OCI-M1 (cell line): ENCODE measurements at regions not wholly inside any gene's neighbourhood (a gene's known extent, or its start where the extent isn't known, plus 50 kb on each side); places are given as distances from the start of the nearest gene placed in this dataset.
"Not testable (repeated sequence)": the region's sequence is repeated elsewhere in the genome, so short reads cannot be mapped to it uniquely, and the experiment has no call there.

Experiments
- DNase-seq: peaks from one replicate; lab custom pipeline; 2025; lab: John Stamatoyannopoulos, UW

DNA sequence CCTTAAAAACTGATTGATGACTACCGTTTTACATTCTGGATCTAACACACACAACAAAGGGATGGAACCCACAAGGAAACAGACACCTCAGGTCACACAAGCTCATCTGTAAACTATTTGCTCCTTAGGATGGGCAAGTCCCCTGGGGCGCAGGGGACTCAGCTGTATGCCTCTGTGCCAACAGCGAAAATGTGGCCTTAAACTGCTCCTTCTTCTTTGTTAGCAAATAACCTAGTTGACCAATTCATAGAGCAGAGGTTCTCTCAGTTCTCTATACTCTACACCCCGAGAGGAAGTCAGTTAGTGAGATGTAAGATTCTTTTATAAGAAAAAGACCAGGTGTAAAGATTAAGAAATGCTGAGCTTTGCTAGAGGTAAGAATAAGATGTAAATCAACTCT, 181.9 kb upstream of the PRSS58 start:
- DNase-seq, result no peak

DNA sequence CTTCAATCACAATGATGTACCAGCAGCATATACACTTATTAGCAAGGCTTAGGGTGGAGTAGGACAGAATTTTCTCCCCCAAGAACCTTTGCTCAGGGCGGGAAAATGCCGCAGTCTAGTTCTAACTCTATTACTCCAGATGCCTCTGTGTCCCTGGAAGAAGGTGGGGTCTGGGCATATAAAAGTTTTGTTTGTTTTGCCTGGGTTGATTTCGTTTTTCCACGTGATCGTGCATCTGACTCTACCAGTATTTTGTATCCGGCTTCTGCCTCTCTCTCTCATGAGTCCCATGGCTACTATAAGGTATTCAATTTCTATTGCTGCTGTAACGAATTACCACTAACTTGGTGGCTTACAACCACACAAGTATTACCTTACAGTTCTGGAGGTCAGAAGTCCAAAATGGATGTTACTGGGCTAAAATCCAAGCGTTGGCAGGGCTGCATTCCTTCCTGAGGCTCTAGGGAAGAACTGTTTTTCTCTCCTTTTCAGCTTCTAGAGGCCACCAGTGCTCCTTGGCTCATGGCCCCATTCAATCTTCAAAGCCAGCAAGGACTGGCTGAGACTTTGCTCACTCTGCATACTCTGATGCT, 181.2 kb upstream of the PRSS58 start:
- no peak for DNase-seq

DNA sequence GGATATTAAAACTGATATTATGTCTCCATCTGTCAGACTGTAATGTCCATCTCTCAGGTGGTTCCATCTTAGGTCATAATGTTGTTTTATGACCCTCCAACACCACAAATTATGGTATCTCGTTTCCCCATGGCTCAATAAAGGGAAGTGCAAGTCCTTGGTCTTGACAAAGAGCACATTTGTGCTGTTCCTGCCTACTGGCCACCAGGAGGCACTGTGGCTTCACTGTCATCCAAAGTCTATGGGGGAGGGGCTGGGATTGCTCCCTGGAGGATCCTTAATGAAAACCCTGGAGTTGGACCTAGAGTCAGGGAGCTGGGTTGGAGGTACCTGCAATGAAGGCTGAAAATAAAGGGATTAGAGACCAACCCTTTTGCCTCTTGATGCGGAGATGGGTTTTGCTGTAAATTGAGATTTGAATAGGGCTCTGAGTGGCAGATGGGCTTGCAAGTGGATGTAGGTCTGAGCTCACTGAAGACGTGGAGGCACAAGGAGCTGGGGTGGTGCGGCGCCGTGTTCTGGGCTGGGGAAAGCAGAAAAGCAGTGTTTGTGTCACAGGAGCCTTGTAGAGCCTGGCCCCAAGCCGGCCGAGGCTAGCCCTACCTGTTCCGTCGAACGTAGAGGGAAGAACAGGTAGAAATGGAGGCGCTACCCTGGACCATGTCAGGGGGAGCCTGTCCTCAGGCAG, 180.5 kb upstream of the PRSS58 start:
- peak; percentile 39 for DNase-seq

DNA sequence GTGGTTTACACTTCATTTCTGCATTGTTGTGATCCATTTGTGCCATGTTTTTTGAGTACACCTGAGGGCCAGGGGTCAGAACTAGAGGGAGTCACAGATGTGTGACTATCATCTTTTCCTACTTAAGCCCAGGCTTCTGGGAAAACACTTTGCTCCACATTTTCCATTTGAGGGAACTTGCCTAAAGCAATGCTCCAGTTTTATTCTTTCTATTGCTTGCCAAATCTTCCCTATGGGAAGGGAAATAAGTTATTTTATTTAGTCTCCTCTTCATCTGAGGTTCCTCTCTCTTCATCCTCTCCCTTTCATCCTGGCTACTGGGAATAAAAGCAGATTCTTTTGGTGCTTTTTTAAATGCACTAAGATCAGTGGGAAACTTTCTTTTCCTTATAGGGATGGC, 179.9 kb upstream of the PRSS58 start:
- no peak for DNase-seq

DNA sequence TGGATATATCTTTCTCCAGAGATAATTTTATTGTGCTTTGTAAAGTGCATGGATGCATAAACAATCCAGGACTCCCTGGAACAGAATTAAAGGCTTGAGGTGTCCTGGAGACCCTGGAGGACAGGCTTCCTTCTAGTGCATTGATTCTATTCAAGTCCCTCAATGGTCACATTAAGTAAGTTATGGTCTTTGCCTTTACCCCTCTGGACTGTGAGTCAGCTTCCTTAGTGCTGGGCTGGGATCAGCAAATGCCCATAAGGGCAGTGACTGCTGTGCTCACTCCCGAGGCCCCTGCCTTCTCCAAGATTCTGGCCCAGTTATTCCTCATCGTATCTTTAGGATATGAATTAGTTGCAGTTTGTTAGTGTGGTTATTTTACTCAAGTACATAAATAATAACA, 178.7 kb upstream of the PRSS58 start:
- no peak for DNase-seq

DNA sequence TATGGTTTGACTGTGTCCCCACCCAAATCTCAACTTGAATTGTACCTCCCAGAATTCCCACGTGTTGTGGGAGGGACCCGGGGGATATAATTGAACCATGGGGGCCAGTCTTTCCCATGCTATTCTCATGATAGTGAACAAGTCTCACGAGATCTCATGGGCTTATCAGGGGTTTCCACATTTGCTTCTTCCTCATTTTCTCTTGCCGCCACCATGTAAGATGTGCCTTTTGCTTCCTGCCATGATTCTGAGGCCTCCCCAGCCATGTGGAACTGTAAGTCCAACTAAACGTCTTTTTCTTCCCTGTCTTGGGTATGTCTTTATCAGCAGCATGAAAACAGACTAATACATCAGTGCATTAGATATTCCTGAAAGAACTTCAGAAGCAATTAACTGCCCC, 177.7 kb upstream of the PRSS58 start:
- DNase-seq, result peak; percentile 1

DNA sequence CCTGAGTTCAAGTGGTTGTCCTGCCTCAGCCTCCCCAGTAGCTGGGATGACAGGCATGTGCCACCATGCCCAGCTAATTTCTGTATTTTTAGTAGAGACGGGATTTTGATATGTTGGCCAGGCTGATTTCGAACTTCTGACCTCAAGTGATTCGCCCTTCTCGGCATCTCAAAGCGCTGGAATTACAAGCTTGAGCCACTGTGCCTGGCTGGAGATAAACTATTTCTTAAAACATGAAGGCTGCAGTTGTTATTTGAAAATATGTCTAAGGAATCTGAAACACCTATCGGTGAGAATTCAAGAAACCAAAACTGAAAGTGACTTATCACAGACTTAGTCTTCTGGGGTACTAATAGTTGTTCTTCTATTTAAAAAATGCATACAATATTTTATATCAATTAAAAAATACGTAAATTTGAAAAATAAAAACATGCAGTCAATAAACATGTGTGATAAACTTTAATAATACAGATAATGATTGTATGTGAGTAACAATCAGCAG, 176.9 kb upstream of the PRSS58 start:
- DNase-seq, result no peak

DNA sequence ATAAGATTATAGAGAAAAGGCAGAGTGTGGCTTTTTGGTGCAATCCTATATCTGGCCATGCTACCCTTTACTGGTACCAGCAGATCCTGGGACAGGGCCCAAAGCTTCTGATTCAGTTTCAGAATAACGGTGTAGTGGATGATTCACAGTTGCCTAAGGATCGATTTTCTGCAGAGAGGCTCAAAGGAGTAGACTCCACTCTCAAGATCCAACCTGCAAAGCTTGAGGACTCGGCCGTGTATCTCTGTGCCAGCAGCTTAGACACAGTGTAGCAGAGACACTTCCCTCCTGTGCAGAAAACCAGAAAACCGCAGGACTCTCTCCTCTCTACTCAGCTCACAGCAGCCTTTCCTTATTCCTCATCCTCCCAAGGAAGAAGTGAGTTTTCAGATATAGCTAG, 176.3 kb upstream of the PRSS58 start:
- DNase-seq, result not testable (repeated sequence)

DNA sequence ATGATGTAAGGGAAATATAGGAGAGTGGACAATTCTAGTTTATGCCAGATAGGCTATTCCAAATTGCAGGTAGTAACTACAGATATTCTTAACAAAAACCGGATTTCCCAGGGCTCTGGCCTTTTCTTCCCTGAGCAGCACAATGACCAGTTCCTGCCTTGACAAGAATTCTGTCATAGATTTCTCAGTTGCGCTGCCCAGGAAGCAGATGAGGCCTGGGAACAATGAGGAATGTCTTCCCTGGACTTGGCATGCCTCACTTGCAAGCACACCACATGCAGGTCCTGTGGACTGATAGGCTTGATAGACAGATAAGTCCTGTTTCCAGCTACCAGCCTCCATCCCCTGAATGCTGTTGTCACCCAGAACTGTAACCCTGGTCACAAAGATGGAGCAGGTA, 174.5 kb upstream of the PRSS58 start:
- no peak for DNase-seq

DNA sequence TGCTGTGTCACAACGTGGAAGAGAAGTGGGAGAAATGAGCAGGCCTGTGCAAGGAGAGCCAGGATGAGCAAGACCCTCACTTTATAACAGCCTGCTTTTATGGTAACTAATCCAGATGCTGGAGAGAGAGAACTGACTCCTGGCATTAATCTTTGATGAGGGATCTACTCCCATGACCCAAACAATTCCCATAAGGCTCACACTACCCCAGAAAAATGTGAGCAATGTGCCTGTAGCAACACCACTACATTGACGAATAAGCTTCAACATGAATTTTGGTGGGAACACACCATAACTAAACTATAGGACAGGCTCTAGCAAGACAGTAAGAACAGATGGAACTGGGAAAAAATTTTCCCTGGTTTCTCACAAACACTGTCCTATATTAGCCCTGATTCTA, 173.6 kb upstream of the PRSS58 start:
- DNase-seq, result no peak

DNA sequence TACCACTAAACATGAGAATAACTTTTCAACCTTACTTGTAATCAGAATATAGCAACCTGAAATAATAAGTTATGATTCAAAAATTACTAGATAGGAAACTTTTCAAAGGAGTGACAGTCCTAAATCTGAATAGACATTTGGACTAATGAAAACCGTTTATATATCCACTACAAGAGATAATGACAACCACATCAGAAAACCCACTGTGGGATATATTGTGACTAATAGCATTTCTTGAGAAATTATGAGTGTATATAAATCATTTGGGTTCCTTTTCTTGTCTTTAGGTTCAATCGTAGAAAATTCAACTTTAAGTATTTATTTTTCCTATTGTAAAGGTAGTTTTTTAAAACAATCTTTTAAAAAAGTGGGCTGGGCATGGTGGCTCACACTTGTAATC, 170.2 kb upstream of the PRSS58 start:
- DNase-seq, result no peak

DNA sequence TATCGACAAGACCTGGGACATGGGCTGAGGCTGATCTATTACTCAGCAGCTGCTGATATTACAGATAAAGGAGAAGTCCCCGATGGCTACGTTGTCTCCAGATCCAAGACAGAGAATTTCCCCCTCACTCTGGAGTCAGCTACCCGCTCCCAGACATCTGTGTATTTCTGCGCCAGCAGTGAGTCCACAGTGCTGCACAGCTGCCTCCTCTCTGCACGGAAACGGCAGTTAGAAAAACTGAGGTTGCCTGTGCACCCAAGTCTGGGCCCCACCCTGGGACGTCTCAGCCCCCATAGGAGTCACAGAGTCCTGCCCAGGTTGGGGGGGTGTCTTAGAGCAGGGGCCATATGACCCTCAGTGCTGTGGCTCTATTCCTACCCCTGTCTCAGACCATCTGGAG, 167.4 kb upstream of the PRSS58 start:
- no peak for DNase-seq

DNA sequence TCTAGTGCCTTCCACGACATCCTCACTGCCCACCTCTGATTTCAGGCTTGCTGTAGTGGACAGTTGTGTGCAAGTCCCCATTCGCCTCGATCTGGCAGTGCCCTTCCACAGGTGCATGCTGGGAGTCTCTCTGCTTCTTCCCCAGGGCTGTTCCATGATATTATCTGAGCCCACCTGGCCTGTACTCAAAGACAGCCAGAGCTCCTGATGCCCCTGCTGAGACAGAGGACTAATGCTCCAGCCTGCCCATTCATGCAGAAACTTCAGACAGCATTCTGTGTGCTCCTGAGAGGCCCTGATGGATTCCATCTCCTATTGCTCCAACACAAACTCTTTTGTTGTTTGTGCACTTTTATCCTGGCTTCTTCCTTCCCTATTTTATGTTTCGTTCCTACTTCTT, 164.8 kb upstream of the PRSS58 start:
- DNase-seq, result no peak

DNA sequence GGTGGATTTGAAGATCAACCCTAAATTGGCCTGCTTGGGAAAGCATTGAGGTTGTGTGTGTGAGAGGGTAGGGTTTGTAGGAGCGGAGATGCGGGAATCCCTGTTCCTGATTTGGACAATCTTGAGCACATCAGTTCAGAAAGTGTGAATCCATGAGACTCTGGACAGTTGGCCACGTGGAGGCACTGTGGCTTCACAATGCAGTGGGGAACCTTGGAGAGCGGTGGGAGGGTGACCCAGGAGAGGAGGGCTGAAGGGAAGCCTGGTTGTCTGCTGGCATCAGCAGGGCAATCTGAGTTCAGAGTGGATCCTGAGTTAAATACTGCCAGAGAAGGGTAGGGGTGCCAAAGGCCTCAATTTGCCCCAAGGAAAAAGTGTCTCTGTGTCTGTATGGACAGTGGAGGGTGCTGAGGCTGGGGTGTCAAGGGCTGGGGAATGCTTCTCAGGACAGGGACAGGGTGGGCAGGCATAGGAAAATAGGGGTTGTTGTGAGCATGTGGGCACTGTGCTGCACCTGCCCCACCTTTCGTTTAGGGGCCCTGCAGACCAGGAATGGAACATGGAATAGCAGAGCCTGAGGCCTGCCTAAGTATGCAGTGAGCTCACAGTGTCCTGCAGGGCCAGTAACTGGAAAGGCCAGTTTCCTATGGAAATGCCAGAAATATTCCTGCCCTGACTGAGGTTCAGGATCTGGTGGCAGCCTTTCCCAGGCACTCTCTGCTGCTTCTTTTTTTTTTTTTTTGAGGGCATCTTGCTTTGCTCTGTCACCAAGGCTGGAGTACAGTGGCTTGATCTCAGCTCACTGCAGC, 162.9 kb upstream of the PRSS58 start:
- DNase-seq, result peak; percentile 10

DNA sequence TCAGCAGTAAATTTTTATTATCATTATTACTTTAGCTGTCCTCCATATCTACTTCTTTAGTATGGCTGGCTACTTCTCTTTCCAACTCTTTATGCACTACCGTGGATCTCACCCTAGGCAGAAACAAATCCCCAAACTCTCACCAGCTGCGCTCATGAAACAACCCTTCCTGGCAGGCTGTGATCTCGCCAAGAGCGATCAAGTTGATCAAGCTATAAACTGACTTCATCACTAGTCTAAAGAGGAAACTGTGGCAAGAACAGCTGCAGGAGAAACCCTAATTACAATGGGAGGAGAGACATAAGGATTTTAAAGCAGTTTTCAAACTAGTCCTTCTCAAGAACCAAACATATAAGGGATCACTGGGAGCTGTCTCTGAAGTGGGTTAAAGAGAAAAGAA, 160.5 kb upstream of the PRSS58 start:
- no peak for DNase-seq

DNA sequence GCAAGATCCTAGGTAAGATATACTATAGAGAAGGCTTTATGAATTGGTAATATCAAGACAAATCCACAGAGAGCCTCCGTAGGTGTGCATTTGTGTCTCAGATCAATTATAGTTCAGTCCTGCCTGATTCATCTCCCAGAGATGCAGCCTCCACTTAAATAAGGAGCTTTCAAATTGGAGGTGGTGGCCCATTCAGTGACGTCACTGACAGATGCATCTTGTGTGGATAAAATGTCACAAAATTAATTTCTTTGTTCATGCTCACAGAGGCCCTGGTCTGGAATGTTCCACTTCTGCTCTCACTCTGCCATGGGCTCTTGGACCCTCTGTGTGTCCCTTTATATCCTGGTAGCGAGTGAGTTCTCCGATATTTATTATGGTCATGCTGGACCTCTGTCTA, 157.1 kb upstream of the PRSS58 start:
- no peak for DNase-seq

DNA sequence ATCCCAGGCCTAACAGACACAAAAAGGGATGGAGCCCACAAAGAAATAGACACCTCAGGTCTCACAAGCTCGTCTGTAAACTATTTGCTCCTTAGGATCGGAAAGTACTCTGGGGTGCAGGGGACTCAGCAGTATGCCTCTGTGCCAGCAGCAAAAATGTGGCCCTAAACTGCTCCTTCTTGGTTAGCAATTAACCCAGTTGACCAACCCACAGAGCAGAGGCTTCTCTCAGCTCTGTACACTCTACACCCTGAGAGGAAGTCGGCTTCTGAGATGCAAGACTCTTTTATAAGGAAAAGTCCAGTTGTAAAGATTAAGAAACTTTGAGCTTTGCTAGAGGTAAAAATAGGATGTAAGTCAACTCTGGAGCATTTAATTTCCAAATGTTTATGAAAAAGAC, 156.3 kb upstream of the PRSS58 start:
- DNase-seq, result no peak

DNA sequence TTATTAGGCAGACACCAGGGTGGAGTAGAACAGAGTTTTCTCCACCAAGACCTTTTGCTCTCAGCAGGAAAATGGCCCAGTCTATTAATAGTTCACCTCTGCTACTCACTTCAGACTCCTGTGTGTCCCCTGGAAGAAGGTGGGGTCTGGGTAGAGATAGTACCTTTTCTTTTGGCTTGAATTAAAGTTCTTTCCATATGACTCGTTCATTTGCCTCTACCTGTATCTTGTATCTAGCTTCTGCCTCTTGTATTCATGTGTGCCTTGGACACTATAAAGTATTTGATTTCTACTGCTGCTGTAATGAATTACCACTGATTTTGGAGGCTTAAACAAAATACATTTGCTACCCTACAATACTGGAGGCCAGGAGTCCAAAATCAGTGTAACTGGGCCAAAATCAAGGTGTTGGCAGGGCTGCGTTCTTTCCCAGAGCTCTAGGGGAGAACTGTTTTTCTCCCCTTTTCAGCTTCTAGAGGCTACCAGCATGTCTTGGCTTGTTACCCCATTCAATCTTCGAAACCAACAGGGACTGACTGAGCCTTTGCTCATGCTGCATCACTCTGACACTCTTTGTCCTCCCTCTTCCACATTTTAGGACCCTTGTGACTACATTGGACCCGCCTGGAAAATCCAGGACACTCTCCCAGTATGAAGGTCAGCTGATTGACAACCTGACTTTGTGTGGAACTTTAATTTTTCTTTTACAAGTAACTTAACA, 155.6 kb upstream of the PRSS58 start:
- no peak for DNase-seq

DNA sequence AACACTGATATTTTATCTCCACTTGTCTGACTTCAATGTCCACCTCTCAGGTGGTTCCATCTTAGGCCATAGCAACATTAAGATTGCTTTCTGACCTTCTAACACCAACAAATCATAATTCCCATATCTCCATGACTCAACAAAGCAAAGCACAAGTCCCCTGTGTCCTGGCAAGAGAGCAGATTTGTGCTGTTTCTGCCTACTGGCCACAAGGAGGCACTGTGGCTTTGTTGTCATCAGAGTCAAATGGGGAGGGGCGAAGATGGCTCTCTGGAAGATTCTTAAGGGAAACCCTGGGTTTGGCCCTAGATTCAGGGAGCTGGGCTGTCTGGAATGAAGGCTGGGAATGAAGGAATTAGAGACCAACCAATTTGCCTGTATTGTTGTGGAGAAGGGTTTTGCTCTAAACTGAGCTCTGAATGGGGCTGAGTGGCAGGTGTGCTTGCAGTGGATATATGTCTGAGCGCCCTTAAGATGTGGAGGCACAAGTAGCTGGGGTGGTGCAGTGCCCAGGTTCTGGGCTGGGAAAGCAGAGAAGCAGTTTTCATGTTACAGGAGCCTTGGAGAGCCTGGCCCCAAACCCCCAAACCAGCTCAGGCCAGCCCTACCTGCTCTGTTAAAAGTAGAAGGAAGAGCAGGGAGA, 154.8 kb upstream of the PRSS58 start:
- DNase-seq, result peak; percentile 45

DNA sequence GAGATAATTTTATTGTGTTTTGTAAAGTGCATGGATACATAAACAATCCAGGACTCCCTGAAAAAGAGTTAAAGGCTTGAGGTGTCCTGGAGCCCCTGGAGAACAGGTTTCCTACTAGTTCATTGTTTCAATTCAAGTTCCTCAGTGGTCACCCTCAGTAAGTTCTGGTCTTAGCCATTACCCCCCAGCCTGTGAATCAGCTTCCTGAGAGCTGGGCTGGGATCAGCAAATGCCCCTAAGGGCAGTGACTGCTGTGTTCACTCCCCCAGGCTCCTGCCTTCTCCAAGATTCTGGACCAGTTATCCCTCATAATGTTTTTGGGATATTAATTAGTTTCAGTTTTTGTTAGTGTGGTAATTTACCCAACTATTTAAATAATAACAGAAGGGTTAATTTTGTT, 151.6 kb upstream of the PRSS58 start:
- no peak for DNase-seq

DNA sequence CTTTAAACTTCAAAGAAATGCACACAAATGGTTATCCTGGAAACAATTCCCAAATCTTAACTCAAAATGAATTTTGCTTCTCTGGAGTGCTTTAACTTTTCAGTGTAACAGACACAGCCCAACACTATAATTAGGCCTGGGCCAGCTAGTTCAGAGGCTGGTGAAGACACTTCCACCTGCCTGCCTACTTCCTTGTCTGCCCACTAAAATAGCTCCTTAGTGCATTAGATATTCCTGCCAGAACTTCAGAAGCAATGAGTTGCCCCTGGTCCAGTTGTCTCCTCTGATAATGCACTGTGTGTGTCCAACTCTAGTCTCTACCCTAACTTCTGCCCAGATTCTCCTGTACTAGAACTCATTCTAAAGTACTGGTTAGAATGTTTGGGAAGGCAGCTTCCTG, 150.9 kb upstream of the PRSS58 start:
- DNase-seq, result no peak

DNA sequence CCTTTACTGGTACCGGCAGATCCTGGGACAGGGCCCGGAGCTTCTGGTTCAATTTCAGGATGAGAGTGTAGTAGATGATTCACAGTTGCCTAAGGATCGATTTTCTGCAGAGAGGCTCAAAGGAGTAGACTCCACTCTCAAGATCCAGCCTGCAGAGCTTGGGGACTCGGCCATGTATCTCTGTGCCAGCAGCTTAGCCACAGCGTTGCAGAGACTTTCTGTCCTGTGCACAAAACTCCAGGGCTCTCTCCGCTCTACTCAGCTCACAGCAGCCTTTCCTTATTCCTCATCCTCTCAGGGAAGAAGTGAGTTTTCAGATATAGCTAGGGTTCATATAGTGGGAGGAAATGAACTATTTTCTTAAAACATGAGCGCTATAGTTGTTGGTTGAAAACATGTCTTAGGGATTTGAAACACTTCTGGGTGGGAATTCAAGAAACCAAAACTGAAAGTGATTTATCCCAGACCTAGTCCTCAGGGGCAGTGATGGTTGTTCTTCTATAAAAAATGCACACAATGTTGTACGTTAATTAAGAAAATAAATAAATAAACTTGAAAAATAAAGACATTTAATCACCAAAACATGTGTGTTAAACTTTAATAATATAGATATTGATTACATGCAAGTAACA, 150.2 kb upstream of the PRSS58 start:
- peak; percentile 46 for DNase-seq
